Stimulated activated CD8-positive, alpha-beta memory T cell treated with anti-CD3 and anti-CD28 coated beads, Interleukin-4, amount 100 ng/mL, for 48 hours (primary cell): ENCODE measurements at regions not wholly inside any gene's neighbourhood (a gene's known extent, or its start where the extent isn't known, plus 50 kb on each side); places are given as distances from the start of the nearest gene placed in this dataset.

ENCODE experiments used
- DNase-seq: peaks from one replicate; pipeline ENCODE4 v3.0.0-alpha.2; 2020

DNA sequence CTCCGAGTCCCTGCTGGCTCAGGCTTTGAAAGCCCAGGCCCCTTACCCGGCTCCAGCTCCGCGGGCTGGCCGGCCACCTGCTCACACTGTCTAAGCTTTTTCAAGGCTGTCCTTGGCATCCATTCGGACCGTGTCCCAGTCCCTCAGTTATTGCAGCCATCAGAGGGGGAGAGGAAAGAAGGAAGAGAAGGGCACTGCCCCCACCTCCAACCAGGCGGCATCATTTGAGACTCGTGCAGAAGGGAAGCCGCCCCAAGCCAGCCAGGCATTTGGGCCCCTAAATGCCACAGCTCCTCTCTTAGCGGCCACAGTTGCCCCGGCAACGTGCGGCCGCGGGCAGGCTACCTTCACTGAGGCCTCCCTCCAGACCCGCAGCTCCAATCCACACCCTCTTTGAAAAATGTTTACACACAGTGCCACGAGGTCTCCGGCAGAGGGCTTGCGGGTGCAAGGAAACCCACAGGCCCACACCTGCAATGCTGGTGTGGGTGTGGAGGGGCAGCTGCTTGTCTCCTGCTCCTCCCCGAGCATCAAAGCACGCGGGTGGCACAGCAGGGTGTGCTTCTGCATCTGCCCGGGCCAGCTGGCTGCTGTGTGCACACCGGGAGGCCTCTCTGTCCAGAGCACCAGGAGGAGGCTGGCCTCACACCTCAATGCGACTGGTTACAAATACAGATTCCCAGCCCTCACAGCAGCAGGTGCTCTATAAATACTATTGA is 124.4 kb downstream of the CTTN start:
- DNase-seq: no peak

DNA sequence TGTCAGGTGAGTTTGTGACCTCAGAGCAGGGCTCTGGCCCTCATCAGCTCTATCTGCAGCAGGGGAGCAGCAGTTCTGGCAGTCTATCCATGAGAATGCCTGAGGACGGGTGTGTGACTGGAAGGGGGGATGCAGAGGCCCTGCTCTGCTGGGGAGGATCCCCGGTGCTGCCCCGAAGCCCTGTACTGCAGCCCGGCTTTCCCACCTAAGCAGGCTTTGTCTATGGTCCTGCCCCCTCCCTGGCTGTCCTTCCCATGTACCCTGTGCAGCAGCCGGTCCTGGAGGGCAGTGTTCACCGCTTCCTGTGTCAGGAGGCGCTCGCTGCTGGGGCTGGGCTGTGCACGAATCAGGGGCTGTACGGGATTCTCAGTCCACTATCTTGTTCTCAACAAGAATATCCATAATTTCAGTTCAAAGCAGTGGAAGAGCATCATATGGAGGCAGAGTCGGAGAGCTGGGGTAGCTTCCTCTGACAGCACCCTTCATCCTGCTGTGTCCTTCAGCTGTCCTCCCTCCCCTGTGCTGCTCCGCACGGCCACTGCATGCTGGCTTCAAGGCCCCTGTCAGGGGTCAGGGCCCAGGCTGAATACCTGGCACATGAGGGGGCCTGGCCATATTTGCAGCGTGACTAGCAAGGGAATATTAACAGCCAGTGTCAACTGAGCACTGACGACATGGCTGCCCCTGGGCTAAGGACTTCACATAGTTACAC is 125.2 kb downstream of the CTTN start:
- DNase-seq: no peak

DNA sequence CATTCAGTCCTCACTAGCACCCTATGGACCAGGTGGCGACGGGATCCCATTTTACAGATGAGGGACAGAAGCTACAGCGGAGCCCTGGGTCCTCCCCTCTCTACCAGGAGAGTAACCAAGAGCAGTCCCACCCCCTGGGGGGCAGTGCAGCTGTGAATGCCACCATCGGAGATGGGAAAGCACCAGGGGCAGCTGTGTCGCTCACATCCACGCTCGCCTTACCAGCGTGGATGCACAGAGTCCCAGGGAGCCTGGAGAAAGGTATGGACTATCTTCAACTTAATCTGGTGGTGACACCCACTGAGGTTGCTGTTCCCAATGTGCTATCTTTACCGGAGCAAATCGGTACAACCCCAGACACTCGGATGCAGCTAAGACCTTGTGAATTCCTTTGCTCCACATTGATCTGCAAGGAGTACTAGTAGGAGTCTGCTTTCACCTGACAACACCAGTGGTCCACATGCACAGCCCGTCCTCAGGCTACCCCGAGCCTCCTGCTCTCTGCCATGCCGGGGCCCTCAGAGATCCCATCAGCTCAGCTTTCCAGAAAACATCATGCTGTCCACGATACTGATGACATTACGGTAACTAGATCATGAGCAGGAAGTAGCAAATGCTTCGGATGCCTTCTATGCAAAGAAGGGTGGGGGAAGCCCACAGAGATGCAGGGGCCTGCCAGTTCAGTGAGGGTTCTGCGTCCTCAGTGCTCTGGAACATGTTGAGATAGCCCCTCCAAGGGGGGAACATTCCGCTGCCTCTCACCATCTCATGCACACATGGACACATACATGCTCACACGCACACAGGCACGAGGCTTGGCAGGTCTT is 126.0 kb downstream of the CTTN start:
- DNase-seq: no peak

DNA sequence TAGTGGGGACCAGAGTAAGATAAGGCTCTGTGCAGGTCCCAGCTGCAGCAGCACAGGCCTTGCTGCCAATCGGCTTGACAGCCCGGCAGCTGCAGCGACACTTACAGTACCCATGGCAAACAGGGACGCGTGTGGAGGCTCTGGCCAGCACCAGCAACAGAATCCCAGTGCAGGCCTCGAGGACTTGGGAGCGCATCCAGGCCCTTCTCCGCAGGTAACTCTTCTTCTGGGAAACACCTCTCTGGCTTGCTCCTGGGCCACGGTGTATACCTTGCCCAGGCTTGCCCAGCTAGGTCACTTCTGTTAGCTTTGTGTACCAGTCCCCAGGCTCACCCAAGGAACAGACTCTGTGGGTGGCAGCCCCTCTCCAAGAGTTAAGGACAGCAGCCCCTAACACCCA is 126.7 kb downstream of the CTTN start:
- DNase-seq: no peak

DNA sequence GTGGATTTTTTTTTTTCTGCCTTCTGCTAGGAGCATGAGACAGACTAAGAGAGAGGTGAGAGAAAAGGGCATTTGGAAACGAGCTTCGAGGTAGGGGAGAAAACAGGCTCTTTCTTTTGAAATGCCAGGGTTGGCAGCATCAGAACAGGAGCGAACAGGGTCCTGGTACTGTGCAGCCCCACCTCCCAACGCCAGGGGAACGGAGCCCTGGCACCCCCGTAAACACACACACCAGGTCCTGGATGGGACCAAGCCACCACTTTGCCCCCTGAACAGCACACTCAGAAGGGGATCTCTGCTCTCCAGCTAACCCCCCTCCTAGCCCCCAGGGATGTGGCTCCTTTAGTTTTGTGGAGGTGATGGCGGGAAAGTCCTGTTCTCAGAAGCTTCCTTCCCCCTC is 127.1 kb downstream of the CTTN start:
- DNase-seq: no peak

DNA sequence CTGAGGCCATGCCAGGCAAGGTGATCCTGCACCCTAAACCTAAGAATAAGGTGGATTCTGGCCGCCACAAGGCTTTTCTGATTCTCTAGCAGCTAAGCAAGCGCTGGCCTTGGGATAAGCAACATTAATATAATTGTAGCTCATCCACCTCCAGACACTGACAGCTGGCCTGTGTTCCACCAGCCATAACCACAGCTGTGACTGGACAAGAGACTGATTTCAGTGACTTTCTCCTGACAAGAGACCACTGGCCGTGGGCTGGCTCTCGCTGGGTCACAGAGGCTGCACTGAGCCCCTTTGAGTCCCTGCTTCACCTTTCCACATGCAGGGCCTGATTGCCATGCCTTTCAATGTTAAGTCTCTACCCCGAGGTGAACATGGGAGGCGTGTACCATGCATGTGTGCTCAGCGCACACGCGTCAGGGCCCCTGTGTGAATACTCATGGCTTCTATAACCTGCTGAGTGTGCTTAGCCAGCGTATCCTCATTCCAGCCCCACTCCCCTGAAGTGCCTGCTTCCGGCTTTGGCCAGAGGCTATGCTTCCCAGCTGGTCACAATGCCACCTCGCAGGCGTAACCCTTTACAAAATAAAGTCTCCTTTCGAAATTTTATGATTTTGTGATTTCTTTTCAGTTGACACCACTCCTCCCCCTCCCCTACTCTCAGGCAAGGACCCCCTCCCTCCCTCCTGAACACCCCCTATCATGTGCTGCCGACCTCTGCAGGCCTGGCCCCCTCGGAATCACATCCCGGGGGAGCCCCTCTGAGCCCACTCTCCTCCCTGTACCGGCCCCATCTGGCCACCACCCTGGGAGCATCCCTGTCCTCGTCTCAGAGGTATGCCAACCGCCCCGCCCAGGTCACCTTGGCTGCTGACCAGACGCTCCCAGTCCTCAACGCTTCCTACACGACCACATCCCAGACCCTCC is 128.1 kb downstream of the CTTN start:
- no peak for DNase-seq

DNA sequence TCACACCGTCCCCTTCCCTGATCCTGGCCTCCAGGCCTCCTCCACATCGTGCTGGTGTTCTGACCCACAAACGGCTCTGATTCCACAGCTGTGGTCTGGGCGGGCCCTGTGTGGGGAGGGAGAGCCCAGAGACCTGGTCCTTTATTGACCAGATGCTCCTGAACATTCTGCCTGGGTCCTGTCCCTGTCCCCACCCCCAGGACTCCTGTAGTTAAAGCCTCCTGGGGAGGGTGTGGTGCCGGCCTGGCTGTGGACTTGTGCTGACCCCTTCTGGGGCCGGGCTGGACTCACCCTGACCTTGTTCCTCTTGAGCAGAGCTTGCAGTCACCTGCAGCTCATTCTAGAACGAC is 128.7 kb downstream of the CTTN start:
- no peak for DNase-seq

DNA sequence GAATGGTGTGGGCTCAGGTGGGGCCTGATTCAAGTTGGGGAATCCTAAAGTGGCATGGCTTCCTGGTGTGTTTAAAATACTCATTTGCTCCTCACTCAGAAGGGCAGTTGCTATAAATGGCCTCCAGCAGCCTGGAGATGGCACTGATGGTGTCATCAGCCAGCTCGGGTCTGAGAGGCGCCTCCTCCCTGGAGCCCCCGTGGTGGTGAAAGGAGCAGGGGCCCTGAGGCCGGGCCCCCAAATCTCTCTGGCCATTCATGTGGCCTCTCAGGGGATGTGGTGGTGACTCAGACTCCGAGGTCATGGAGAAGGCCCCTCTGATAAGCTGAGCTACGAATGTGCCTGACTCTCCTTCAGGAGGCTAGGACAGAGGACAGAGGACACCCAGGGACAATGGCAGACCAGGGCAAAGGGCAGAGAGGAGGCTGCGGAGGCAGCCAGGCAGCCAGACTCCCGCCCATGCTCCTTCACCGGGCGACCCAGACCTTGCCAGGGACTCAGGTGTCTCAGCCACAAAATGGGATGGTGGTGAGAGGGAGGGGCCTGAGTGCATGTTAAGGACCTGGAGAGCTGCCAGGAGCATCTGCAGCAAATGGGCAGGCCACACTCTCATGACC is 129.2 kb downstream of the CTTN start:
- no peak for DNase-seq

DNA sequence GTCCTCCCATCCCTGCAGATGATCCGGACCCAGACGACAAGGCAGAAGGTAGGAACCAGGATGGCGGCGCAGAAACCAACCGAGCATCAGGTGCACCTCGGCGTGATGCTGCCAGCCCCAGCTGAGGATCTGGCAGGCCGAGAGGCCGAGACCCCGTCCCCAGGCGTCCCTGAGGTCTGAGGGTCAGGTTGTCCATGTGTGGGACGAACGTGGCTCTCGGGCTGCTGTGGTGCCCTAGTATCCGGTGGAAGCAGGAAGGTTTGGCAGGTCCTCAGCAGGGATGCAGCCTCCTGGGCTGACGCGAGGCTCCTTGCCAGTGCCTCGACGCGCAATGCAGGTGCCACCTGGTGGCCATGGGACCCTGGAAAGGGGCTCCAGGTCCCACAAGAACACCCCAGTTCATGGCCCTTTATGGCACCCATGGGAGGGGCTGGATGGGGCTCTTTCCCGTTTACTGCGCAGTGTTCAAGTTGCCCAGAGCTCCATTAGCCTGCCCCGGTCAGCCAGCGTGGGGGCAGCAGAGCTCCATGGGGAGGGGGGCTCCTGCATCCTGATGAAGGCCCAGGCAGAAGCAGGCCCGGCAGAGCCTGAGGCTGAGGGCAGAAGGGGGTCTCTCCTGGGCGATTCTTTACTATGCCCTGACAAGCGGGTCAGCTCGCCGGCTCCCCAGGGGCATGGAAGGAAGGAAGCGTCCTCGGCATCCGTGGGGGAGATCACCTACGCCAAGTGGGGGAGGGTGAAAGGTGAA is 129.9 kb downstream of the CTTN start:
- DNase-seq: no peak

DNA sequence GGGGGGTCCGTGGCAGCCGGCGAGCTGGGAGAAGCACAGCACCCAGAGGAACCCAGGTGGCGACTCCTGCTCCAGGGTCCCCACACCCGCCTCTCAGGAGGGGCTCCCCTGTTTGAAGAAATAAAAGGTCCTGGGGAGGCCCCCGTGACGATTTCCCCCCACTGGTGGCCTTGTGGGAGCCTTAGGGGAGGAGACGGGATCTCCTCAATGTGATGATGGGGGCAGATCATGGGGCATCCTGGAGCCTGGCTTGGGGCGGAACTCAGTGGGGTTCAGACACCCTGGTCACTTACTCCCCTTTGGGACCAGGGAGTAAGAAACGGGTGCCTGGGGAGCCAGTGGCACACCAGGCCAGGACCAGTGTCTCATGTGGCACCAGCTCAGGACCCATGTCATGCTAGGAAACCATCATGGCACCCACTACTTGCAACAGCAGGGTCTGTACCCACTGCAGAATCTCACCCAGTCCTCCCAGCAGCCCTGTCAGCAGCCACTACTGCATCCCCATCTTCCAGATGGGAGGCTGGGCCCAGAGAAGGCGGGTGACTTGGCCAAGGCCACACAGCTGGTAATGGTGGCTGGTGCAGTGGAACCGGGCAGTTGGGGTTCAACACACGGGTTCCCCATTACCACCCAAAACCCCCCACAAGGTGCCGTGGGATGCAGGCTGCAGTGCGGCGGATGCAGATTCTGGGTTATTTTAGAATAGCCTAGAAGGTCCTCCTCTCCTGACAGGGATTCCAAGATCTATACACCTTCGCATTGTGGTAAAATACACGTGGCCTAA is 130.7 kb downstream of the CTTN start:
- no peak for DNase-seq

DNA sequence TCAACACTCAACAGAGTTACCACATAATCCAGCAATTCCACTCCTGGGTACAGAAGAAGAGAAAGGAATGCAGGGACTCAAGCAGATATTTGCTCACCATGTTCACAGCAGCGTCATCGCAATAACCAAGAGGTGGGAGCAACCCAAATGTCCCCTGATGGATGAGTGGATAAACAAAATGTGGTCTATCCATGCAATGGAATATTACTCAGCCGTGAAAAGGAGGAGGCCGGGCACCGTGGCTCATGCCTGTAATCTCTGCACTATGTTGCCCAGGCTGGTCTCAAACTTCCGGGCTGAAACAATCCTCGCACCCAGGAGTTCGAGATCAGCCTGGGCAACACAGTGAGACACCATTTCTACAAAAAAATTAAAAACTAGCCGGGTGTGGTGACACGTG is 131.7 kb downstream of the CTTN start:
- no peak for DNase-seq

DNA sequence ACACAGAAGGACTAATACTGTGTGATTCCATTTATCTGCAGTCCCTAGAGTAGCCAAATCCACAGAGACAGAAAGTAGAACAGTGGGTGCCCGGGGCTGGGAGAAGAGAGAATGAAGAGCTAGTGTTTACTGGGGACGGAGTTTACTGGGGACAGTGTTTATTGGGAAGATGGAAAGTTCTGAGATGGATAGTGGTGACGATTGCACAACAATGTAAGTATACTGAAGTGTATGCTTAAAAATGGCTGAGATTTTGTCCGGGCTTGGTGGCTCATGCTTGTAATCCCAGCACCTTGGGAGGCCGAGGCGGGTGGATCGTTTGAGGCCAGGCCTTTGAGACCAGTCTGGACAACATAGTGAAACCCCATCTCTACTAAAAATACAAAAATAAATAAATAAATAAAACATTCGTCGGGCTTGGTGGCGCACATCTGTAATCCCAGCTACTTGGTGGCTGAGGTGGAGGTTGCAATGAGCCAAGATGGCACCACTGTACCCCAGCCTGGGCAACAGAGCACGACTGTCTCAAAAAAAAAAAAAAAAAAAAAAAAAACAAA is 132.4 kb downstream of the CTTN start:
- no peak for DNase-seq

DNA sequence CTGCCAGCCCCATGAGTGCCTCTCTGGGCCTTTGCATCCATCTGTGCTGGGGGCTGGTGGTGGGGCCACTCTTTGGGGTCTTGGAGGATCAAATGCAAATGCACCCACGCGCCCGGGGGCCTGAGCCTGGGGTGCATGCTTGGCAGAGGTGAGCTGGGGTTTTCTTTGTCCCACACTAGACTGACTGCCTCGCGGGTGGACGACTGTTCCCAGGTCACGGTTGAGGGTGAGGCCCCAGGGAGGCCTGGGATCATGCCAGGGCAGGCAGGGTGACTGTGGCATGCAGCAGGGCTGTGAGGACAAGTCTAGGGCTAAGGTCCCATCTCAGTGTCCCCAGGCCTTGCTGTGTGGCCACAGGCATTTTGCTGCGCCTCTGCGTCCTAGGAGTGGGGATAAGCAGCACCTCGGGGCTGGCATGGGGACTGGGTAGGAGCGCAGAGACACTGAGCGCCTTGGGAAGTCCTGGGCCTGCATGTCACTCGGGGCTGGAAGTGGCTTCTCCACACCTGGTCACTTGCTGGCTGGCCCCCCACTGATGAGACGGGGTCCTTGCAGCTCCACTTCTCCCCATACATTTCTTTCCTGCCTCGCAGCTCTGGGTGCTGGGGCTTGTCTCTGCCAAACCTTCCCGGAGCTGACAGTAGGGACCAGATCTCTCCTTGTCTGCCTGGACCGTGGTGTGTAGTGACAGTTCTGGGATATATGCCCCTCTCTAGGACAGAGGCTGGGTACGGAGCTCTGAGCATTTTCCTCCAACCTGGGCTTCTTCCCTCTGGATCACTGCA is 133.1 kb downstream of the CTTN start:
- no peak for DNase-seq

DNA sequence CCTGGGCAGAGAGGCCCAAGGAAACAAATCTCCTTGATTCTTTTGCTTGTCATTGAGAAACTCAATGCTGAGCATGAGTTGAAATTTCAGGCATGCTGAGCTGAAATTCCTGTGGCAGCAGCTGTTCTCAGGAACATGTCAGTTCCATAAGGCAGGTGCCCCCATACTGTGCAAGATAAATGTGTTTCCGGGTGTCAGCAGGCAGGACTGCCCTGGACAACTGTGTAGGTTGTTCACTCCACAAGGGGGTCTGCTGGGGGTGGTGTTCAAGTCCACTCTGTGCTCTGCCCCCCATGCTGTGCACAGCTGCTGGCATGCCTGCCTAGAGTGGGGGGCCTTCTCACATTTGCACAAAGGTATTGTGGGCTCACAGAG is 133.7 kb downstream of the CTTN start:
- DNase-seq: no peak

DNA sequence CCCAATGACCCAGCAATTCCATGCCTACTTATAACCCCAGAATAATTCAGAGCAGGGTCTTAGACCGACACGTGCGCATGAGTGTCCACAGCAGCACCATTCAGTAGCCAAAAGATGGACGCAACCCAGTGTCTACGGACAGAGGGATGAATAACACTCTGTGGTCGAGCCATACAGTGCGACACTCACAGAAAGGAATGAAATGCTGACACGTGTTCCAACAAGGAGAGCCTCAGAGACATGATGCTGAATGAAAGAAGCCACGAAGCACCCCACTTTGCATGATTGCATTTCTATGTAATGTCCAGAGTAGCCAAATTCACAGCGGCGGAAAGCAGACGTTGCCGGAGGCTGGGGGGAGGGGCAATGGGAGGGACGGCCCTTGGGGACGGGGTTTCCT is 134.4 kb downstream of the CTTN start:
- DNase-seq: no peak

DNA sequence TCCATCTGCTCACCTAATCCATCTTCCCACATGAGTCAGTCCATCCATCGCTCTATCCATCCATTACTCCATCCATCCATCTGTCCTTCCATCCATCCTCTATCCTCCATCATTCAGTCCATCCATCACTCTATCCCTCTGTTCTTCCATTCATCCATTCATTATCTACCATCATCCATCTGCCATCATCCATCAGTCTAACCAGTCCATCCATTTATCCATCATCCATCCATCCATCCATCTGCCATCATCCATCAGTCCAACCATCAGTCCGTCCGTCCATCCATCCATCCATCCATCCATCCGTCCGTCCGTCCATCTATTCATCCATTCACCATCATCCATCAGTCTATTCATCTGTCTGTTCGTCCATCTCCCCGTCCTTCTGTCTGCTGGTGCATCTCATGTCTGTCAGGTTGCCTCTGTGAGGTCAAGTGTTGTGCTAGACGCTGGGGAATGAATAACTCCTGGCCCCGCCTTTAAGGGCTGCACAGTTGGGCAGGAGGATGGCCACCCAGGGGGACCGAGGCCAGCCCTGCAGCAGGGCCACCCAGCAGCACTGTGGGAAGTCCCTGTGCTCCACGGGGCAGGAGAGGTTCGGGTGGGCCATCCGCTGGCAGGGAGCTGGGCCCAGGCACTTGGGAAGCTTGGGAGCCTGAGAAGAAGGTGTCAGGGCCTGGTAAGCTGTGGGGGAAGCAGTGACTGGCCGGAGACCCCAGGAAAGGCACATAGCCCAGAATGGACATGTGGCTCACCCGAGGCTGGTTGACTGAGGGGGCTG is 137.1 kb downstream of the CTTN start:
- no peak for DNase-seq

DNA sequence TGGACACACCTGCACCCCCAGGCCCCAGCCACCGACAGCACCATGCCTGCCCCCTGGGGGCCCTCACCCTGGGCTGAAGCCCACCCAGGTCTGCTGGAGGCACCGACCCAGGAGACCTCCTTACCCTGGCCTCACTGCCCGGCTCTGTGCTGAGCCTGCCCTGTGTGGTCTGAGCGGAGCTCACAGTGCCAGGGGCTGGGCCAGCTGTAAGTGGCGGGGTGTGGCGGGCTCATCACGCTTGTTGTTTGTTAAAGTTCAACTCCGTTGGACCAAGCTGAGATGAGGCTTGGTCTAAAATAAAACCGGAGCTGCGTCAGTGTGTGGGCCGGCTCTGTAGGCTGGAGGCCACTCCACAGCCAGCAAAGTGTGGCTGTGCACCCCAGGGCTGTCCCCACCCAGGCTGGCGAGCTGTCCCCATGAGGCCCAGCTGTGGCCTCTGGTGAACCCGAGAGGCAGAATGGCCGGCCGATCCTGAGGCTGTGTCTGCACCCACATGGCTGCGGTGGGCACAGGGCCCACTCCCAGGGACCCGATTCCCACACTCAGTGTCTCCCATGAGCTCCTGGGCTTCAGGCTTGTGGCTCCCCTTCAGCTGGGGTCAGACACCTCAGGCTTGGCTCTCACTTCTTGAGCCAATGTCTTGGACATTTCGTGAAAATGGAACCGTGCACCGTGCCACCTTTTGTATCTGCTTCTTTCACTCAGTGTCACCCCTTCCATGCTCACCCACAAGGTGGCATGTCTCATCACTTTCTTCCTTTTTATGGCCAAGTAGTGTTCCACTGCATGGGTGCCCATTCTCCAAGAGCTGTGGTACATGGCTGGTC is 137.9 kb downstream of the CTTN start:
- no peak for DNase-seq
